H9 (cell line): ENCODE measurements at regions not wholly inside any gene's neighbourhood (a gene's known extent, or its start where the extent isn't known, plus 50 kb on each side); places are given as distances from the start of the nearest gene placed in this dataset.

Experiments
- DNase-seq: peaks from one replicate; pipeline ENCODE4 v3.0.0-alpha.2; 2017
- H2AFZ ChIP-seq: one replicate; pipeline ENCODE4 v1.6.1; 2013; ENCODE audit warnings: mild to moderate bottlenecking, low read length, control low read depth, moderate library complexity
- H2AK5ac ChIP-seq: 2 replicates; pipeline ENCODE4 v1.6.1; 2013; ENCODE audit warnings: low read length, control low read depth, mixed read lengths; ENCODE audit not compliant: insufficient read length
- H2BK120ac ChIP-seq: one replicate; pipeline ENCODE4 v1.6.1; 2013; ENCODE audit warnings: low read depth, mild to moderate bottlenecking, low read length, control low read depth, inconsistent platforms; ENCODE audit not compliant: poor library complexity, severe bottlenecking
- H2BK12ac ChIP-seq: 2 replicates; pipeline ENCODE4 v1.6.1; 2013; ENCODE audit warnings: low read length, control low read depth, mixed read lengths, low read depth; ENCODE audit not compliant: insufficient read length
- H2BK15ac ChIP-seq: 2 replicates; pipeline ENCODE4 v1.6.1; 2013; ENCODE audit warnings: low read depth, low read length, control low read depth
- H2BK20ac ChIP-seq: one replicate; pipeline ENCODE4 v1.6.1; 2013; ENCODE audit warnings: low read depth, mild to moderate bottlenecking, low read length, control low read depth, inconsistent platforms; ENCODE audit not compliant: poor library complexity, severe bottlenecking
- H2BK5ac ChIP-seq: 2 replicates; pipeline ENCODE4 v1.6.1; 2013; ENCODE audit warnings: low read length, control low read depth, mixed read lengths; ENCODE audit not compliant: insufficient read length
- H3K14ac ChIP-seq: 2 replicates; pipeline ENCODE4 v1.6.1; 2013; ENCODE audit warnings: low read length, control low read depth; ENCODE audit not compliant: insufficient read depth
- H3K18ac ChIP-seq: 2 replicates; pipeline ENCODE4 v1.6.1; 2013; ENCODE audit warnings: low read depth, mild to moderate bottlenecking, mixed read lengths, low read length, control low read depth; ENCODE audit not compliant: insufficient read length
- H3K23ac ChIP-seq: 2 replicates; pipeline ENCODE4 v1.6.1; 2013; ENCODE audit warnings: low read length, control low read depth, mixed read lengths, low read depth; ENCODE audit not compliant: insufficient read length
- H3K23me2 ChIP-seq: 2 replicates; pipeline ENCODE4 v1.6.1; 2013; ENCODE audit warnings: low read depth, mild to moderate bottlenecking, mixed read lengths, low read length, control low read depth; ENCODE audit not compliant: insufficient read length, poor library complexity, severe bottlenecking
- H3K27ac ChIP-seq: 2 replicates; pipeline ENCODE4 v1.5.1; 2013; ENCODE audit warnings: low read length, control low read depth, mixed read lengths, low read depth; ENCODE audit not compliant: insufficient read length
- H3K27me3 ChIP-seq: 2 replicates; pipeline ENCODE4 v1.6.1; 2013; ENCODE audit warnings: low read length, control low read depth, inconsistent platforms; ENCODE audit not compliant: insufficient read depth
- H3K4ac ChIP-seq: 2 replicates; pipeline ENCODE4 v1.6.1; 2013; ENCODE audit warnings: low read depth, mild to moderate bottlenecking, control low read depth, inconsistent platforms, low read length, moderate library complexity
- H3K4me1 ChIP-seq: 2 replicates; pipeline ENCODE4 v1.6.1; 2013; ENCODE audit warnings: low read length, control low read depth, inconsistent platforms; ENCODE audit not compliant: insufficient read depth
- H3K4me2 ChIP-seq: 2 replicates; pipeline ENCODE4 v1.6.1; 2013; ENCODE audit warnings: low read length, control low read depth, mixed read lengths; ENCODE audit not compliant: insufficient read length, insufficient read depth
- H3K56ac ChIP-seq: 2 replicates; pipeline ENCODE4 v1.6.1; 2013; ENCODE audit warnings: low read depth, mild to moderate bottlenecking, mixed read lengths, low read length, control low read depth; ENCODE audit not compliant: insufficient read length
- H3K79me1 ChIP-seq: 2 replicates; pipeline ENCODE4 v1.6.1; 2013; ENCODE audit warnings: low read depth, mild to moderate bottlenecking, moderate library complexity, low read length, control low read depth, inconsistent platforms; ENCODE audit not compliant: insufficient read depth, poor library complexity, severe bottlenecking
- H3K79me2 ChIP-seq: 2 replicates; pipeline ENCODE4 v1.6.1; 2013; ENCODE audit warnings: low read length, control low read depth, inconsistent platforms; ENCODE audit not compliant: insufficient read depth
- H3K9ac ChIP-seq: 2 replicates; pipeline ENCODE4 v1.6.1; 2013; ENCODE audit warnings: low read length, control low read depth, mixed read lengths; ENCODE audit not compliant: insufficient read length; ENCODE audit errors: extremely low read depth
- H3K9me3 ChIP-seq: one replicate; pipeline ENCODE4 v1.6.1; 2013; ENCODE audit warnings: low read depth, low read length, inconsistent platforms; ENCODE audit not compliant: control insufficient read depth
- H3T11ph ChIP-seq: one replicate; pipeline ENCODE4 v1.6.1; 2013; ENCODE audit warnings: mild to moderate bottlenecking, low read length, control low read depth, inconsistent platforms
- H4K20me1 ChIP-seq: one replicate; pipeline ENCODE4 v1.6.1; 2013; ENCODE audit not compliant: control insufficient read depth, insufficient read length, insufficient read depth
- H4K5ac ChIP-seq: 2 replicates; pipeline ENCODE4 v1.6.1; 2013; ENCODE audit warnings: low read depth, mild to moderate bottlenecking, mixed read lengths, low read length, control low read depth; ENCODE audit not compliant: insufficient read length
- H4K8ac ChIP-seq: replicated peaks from 2 replicates; pipeline ENCODE4 v1.6.1; 2013; ENCODE audit warnings: low read length, control low read depth, mixed read lengths, low read depth; ENCODE audit not compliant: insufficient read length
- H4K91ac ChIP-seq: 2 replicates; pipeline ENCODE4 v1.6.1; 2013; ENCODE audit warnings: low read depth, mild to moderate bottlenecking, moderate library complexity, mixed read lengths, low read length, control low read depth; ENCODE audit not compliant: insufficient read length
- H3K27ac Mint-ChIP-seq, 3 experiments: 2 replicates in 2 of 3; 3 replicates in 1 of 3; pipeline ENCODE4 v1.8.0; 2020 to 2021; ENCODE audit warnings: mixed read lengths in 3 of 3, mild to moderate bottlenecking in 1 of 3, moderate library complexity in 1 of 3
- H3K27me3 Mint-ChIP-seq: 2 replicates; pipeline ENCODE4 v1.8.0; 2021; ENCODE audit warnings: low read depth, mild to moderate bottlenecking, moderate library complexity, mixed read lengths
- H3K36me3 Mint-ChIP-seq, 3 experiments: 2 replicates in 2 of 3; 3 replicates in 1 of 3; pipeline ENCODE4 v1.8.0; 2020 to 2021; ENCODE audit warnings: low read depth in 3 of 3, mixed read lengths in 3 of 3; ENCODE audit not compliant: insufficient read depth in 1 of 3
- H3K4me1 Mint-ChIP-seq, 2 experiments: 2 replicates each; pipeline ENCODE4 v1.8.0; 2020; ENCODE audit warnings: mixed read lengths in 2 of 2
- H3K4me3 Mint-ChIP-seq, 2 experiments: 2 replicates in 1 of 2; 3 replicates in 1 of 2; pipeline ENCODE4 v1.8.0; 2020 to 2021; ENCODE audit warnings: mild to moderate bottlenecking in 2 of 2, mixed read lengths in 2 of 2, moderate library complexity in 1 of 2
- H3K9me3 Mint-ChIP-seq, 2 experiments: 2 replicates in 1 of 2; 3 replicates in 1 of 2; pipeline ENCODE4 v1.8.0; 2020; ENCODE audit warnings: mild to moderate bottlenecking in 2 of 2, mixed read lengths in 2 of 2, moderate library complexity in 1 of 2
- TF ChIP-seq, protein P1 (sequence below): fragments of 200-600 bp; sonication (generic); conservative IDR thresholded peaks from 3 replicates; pipeline ENCODE4 v1.8.0; 2021; ENCODE audit warnings: antibody characterized with exemption, mild to moderate bottlenecking

DNA sequence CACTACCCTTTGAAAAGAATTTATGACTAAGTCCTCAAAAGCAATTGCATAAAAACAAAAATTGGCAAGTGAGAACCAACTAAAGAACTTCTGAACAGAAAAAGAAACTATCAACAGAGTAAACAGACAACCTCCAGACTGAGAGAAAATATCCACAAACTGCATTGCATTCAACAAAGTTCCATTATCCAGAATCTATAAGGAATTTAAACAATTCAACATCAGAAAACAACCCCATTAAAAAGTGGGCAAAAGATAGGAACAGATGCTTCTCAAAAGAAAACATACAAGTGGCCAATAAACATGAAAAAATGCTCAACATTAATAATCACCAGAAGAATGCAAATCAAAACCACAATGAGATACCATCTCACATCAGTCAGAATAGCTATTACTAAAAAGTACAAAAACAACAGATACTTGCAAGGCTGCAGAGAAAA lies 130.2 kb downstream of the GASK1B start:
- Histone ChIP-seq H3K14ac (no peak overlapping the region), H3K4ac (no peak overlapping the region), H3K4me2 (no peak overlapping the region), H3K56ac (no peak overlapping the region), H3K9ac (no peak overlapping the region), H3K27ac (no peak overlapping the region), H2AK5ac (no peak overlapping the region), H2BK12ac (no peak overlapping the region), H4K91ac (no peak overlapping the region), H2BK20ac (no peak overlapping the region), H2BK120ac (no peak overlapping the region), H3T11ph (no peak overlapping the region), H3K23me2 (no peaks in the 10 kb centered on the region), H3K79me1 (no peaks in the 10 kb centered on the region), H4K20me1 (no peaks in the 10 kb centered on the region), H2BK15ac (no peak overlapping the region), H3K23ac (no peak overlapping the region), H3K18ac (no peak overlapping the region), H3K9me3 (no peaks in the 10 kb centered on the region), H2BK5ac (no peak overlapping the region), H4K8ac (no peak overlapping the region), H3K79me2 (no peaks in the 10 kb centered on the region), H2AFZ (no peak overlapping the region), H4K5ac (no peak overlapping the region), H3K27me3 (no peaks in the 10 kb centered on the region), H3K4me1 (no peaks in the 10 kb centered on the region)
- Mint-ChIP-seq H3K4me1 (no peaks in the 10 kb centered on the region), H3K27ac (no peak overlapping the region), H3K36me3 (no peaks in the 10 kb centered on the region; a peak in 2 of 7 replicates), H3K27me3 (no peaks in the 10 kb centered on the region), H3K4me3 (no peak overlapping the region), H3K9me3 (peaks cover 3 to 7% of the 10 kb centered on the region in 2 experiments; a peak in 3 of 5 replicates)
- TF ChIP-seq, protein P1, sequence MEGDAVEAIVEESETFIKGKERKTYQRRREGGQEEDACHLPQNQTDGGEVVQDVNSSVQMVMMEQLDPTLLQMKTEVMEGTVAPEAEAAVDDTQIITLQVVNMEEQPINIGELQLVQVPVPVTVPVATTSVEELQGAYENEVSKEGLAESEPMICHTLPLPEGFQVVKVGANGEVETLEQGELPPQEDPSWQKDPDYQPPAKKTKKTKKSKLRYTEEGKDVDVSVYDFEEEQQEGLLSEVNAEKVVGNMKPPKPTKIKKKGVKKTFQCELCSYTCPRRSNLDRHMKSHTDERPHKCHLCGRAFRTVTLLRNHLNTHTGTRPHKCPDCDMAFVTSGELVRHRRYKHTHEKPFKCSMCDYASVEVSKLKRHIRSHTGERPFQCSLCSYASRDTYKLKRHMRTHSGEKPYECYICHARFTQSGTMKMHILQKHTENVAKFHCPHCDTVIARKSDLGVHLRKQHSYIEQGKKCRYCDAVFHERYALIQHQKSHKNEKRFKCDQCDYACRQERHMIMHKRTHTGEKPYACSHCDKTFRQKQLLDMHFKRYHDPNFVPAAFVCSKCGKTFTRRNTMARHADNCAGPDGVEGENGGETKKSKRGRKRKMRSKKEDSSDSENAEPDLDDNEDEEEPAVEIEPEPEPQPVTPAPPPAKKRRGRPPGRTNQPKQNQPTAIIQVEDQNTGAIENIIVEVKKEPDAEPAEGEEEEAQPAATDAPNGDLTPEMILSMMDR: no peak
- no peak for DNase-seq
